HL-60 (cell line): ENCODE measurements at regions not wholly inside any gene's neighbourhood (a gene's known extent, or its start where the extent isn't known, plus 50 kb on each side); places are given as distances from the start of the nearest gene placed in this dataset.

Experiments
- DNase-seq, 2 experiments: peaks; one replicate each; pipeline ENCODE4 v3.0.0-alpha.2; 2010 to 2020; ENCODE audit warnings: low read depth in 1 of 2, low spot score in 1 of 2
- H3K27ac ChIP-seq: fragments of 250-450 bp; sonication (Bioruptor Pico); replicated peaks from 2 replicates; pipeline ENCODE4 v1.5.1; 2020; ENCODE audit warnings: mild to moderate bottlenecking, moderate library complexity
- H3K27me3 ChIP-seq: fragments of 250-450 bp; sonication (Bioruptor Pico); 2 replicates; pipeline ENCODE4 v1.5.1; 2021; ENCODE audit warnings: mild to moderate bottlenecking, moderate library complexity; ENCODE audit not compliant: insufficient read depth, poor library complexity, severe bottlenecking
- H3K4me3 ChIP-seq: replicated peaks from 2 replicates; pipeline ENCODE4 v1.5.1; 2011; ENCODE audit warnings: mild to moderate bottlenecking, control low read depth, low read length; ENCODE audit not compliant: insufficient read depth
- GABPA ChIP-seq: IDR thresholded peaks from 2 replicates; pipeline ENCODE4 v1.6.1; 2012; ENCODE audit warnings: low read depth
- POLR2AphosphoS5 ChIP-seq: IDR thresholded peaks from 2 replicates; pipeline ENCODE4 v1.6.1; 2012; ENCODE audit warnings: low read depth
- REST ChIP-seq: IDR thresholded peaks from 2 replicates; pipeline ENCODE4 v1.6.1; 2012; ENCODE audit warnings: low read depth; ENCODE audit not compliant: insufficient replicate concordance
- SPI1 ChIP-seq: IDR thresholded peaks from 2 replicates; pipeline ENCODE4 v1.6.1; 2012; ENCODE audit warnings: low read depth, mild to moderate bottlenecking, borderline replicate concordance
- TF ChIP-seq, protein P1 (sequence below): IDR thresholded peaks from one replicate; pipeline ENCODE4 v1.5.1; 2011; ENCODE audit warnings: low read length, control low read depth, inconsistent platforms; ENCODE audit not compliant: insufficient read depth

DNA sequence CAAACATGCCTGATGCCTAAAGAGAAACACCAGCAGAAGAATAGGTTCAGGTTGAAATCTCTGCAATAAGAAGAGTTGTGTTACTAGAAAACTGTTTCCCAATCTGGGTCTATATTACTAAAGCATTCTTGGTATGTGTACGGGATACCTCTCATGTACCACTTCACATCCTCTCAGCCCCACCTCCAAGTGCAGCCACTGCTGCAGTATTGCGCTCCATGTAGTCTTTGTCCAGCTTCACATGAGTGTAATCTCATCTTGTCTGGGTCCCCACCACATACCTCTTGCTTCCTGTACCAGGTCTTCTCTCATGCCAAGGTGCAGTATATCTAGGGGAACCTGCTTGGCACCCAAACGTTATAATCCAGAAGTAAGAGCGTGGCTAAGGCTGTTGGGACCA, 187.5 kb upstream of the EEA1 start:
- H3K27ac ChIP-seq, result no peak overlapping the region
- H3K27me3 ChIP-seq, result no peaks in the 10 kb centered on the region
- DNase-seq, result no peak
- H3K4me3 ChIP-seq, result no peak overlapping the region
- TF ChIP-seq SPI1 (no peak), REST (no peak), POLR2AphosphoS5 (no peak), GABPA (no peak)
- TF ChIP-seq, protein P1, sequence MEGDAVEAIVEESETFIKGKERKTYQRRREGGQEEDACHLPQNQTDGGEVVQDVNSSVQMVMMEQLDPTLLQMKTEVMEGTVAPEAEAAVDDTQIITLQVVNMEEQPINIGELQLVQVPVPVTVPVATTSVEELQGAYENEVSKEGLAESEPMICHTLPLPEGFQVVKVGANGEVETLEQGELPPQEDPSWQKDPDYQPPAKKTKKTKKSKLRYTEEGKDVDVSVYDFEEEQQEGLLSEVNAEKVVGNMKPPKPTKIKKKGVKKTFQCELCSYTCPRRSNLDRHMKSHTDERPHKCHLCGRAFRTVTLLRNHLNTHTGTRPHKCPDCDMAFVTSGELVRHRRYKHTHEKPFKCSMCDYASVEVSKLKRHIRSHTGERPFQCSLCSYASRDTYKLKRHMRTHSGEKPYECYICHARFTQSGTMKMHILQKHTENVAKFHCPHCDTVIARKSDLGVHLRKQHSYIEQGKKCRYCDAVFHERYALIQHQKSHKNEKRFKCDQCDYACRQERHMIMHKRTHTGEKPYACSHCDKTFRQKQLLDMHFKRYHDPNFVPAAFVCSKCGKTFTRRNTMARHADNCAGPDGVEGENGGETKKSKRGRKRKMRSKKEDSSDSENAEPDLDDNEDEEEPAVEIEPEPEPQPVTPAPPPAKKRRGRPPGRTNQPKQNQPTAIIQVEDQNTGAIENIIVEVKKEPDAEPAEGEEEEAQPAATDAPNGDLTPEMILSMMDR, result no peak

DNA sequence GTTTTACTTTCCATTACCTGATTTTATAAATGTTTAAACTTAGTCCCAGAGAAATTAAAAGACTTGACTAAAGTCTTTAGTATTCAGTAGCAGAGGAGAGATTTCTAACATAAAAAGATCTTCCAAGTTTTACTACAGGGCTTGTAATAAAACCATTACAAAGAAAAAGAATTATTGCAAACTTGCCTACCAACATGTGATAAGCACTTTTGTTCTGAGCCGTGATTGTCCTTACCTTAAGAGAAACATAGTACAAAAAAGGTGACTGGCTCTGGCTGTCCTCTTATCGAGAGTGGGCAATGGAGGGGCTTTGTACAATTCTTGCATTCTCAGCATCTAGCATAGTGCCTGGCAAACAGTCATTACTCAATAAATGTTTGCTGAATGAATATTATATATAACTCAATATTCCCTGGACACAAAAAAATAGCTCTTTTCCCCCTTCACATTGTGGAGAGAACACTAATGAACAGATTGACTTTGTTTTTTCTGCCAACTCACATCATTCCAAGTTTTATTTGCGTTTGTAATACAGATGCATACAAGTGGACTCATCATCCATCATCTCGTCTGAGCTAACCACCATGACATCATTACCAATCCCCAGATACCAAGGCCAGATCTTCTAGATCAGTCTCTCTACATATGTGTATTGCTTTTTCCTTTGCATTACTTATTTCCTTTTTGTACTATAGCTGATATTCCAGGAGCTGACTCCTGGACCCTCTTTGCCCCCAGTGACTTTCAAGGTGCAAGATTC, 192.8 kb upstream of the EEA1 start:
- Histone ChIP-seq H3K4me3 (no peak overlapping the region), H3K27me3 (no peaks in the 10 kb centered on the region), H3K27ac (peak overlapping the region; percentile 19)
- no peak for DNase-seq
- TF ChIP-seq SPI1 (no peak), GABPA (no peak)

DNA sequence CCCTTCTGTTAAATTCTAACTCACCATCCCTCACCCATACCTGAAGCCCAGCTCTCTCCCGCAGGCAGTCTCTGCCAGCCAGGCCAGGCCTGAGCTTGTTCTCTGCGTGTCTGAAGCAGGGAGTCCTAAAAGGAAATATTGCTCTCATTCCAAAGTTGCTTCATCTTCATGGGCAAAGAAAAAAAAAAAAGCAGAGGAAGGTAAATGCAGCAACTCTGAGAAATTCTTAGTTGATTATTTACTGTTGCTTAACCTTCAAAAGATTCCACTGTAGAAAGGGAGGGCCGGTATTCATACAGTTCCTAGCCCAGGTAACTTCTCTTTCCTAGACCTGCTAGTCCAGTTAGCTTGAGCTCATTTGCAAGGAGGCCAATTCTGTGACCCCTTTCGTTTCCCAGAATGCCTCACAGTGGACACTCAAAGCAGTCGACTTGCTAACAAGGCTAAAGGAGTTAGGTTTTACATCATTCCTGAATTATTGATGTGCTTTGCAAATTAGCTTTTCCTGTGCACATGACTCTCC, 193.5 kb upstream of the EEA1 start:
- H3K27ac ChIP-seq, result peak overlapping the region; percentile 19
- H3K27me3 ChIP-seq, result no peaks in the 10 kb centered on the region
- DNase-seq, result peak in 1 of 2 experiments; percentile 26
- H3K4me3 ChIP-seq, result no peak overlapping the region
- TF ChIP-seq GABPA (no peak), SPI1 (no peak), POLR2AphosphoS5 (no peak), REST (no peak)
- TF ChIP-seq, protein P1, result no peak

GRCh38 chr12:93125126-93125525, 196.0 kb upstream of the EEA1 start:
- no peak overlapping the region for H3K27ac ChIP-seq
- no peak for DNase-seq

More at GRCh38 chr12:93125126-93125525, 196.0 kb upstream of the EEA1 start:
- no peak for TF ChIP-seq SPI1
- TF ChIP-seq REST, result no peak
- no peak for TF ChIP-seq GABPA
- no peak for TF ChIP-seq POLR2AphosphoS5
- TF ChIP-seq, protein P1, result no peak
- Histone ChIP-seq H3K27me3 (no peaks in the 10 kb centered on the region), H3K4me3 (no peak overlapping the region)
